GM19023 (cell line): ENCODE measurements at regions not wholly inside any gene's neighbourhood (a gene's known extent, or its start where the extent isn't known, plus 50 kb on each side); places are given as distances from the start of the nearest gene placed in this dataset.
"Not testable (repeated sequence)": the region's sequence is repeated elsewhere in the genome, so short reads cannot be mapped to it uniquely, and the experiment has no call there.

Experiments
- ATAC-seq: cut with Tn5 transposase; IDR thresholded peaks from one replicate; pipeline ENCODE4 v1.9.1; 2021; ENCODE audit warnings: mild to moderate bottlenecking, moderate library complexity; ENCODE audit not compliant: unreplicated experiment

DNA sequence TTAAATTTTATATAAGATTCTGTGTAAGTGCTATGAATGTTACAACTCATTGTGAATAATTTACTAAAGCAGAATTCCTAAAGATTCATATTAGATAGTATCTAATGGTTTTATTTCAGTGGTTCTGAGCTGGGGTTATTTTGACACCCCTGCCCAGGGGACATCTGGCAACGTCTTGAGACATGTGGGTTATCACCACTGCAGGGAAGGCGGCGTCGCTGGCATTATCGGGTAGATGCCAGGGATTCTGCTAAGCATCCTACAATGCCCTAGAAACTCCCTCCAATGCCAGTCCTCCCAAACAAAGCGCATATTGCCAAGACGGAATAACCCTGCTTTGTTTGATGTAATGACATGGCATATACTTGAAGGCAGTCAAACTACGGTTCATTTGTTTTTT is 372.3 kb upstream of the ZFHX3 start:
- no peak for ATAC-seq

DNA sequence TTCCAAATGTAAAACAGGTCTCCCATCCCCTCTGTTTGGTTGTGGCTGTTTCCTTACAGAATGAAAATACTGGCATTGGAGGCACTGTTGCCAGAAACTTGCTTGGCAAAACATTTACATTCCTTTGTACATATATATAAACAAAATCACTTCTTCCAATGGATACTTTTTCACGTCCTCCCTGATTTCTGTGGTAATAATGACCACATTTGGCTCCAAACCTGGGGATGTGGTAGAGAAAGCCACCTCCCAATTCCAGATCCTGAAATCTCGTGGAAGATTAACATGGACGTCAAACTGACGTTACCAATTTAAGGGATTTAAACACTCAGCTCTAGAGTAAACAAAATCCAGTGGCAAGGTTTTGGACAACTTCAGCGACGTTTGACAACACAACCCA is 370.8 kb upstream of the ZFHX3 start:
- no peak for ATAC-seq

DNA sequence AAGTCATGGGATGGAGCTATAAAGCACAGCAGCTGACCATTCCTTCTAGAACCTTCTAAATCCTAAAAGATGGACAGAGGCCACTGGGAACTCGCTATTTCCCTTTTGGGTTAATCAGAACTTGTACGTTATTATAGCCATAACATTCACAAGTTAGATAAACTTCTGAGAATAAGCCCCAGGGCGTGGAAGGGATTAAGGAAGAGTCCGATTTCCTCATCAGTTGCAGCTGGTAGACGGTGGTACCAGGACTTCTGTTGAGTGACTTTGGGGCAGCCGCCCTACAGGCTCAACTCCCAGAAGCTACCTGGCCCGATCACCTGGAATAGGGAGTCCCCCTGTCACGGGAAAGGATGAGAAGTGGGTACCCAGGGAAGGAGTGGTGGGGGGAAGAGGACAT is 370.1 kb upstream of the ZFHX3 start:
- no peak for ATAC-seq

DNA sequence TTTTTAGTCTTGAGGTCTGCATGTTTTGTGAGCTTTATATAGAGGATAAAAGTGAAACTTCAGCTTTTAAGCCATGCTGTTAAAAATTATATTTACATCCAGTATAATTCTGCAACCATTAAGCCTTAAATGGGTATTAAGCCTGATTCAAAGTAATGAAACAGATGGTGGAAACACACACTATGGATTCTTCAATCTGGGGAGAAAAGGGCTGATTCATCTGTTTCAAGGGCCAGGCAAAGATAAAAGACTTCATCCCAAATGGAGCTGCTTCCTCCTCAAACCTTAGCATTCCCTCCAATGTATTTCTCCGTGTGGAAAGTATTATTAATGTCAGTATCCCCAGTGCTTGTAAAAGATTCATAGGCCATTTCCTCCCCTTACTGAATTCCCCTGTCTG is 367.4 kb upstream of the ZFHX3 start:
- ATAC-seq, result no peak

GRCh38 chr16:73414638-73415037 is 366.7 kb upstream of the ZFHX3 start:
- ATAC-seq, result no peak

GRCh38 chr16:73413830-73414190 is 365.9 kb upstream of the ZFHX3 start:
- ATAC-seq, result no peak

DNA sequence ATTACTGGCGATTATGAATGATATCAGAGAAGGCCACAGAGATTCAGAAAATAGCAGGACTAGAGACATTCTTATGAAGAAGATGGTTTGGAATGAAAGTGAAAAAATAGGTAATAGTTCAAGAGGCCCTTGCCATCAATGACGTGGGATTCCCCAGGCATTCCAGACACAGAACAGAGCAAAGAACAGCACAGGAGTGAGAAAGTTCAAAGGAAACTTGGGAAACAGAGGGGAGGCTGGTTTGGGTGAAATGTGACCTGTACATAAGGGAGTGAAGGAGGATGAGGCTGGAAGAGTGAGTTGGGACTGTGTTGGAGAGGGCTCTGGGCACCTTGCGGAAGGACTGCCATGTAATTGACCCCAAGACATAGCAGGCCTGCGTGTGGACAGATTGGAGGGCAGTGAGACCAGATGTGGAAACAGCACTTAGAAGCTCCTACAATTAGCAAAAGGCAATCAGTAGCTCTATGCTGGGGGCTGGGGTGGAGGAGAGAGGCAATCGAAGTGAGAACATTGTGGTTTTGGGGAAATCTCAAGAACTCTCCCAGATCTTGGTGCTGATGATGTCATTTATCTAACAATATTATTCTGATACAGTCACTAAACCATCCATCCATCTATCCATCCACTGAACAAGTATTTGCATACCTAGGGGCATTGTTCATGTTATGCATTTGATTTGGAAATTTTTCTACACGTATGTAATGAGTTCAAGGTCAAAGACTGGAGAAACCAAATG is 365.3 kb upstream of the ZFHX3 start:
- ATAC-seq, result no peak

- no peak for ATAC-seq
These were observed 364.5 kb upstream of the ZFHX3 start for GRCh38 chr16:73412416-73412815.

GRCh38 chr16:73408716-73409115 is 360.8 kb upstream of the ZFHX3 start:
- no peak for ATAC-seq

DNA sequence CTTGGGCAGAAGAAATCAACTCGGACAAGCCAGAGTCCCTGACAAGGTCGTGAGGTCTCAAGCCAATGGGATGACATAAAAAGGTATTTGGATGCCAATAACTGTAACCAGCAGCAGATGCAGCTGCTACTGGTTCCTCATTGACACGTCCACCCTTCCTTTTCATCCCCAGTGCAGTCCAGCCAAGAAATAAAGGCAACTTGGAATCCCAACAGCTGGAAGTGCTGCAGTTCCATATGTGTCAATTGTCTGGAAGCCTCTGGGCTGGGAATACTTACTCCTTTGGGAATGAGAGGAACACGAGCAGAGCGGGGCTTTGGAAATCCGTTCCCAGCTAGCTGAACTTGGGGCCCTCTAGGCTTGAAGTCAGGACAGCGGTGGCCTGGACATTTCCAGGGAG is 360.4 kb upstream of the ZFHX3 start:
- no peak for ATAC-seq

- no peak for ATAC-seq
These were observed 357.9 kb upstream of the ZFHX3 start for GRCh38 chr16:73405851-73406250.

DNA sequence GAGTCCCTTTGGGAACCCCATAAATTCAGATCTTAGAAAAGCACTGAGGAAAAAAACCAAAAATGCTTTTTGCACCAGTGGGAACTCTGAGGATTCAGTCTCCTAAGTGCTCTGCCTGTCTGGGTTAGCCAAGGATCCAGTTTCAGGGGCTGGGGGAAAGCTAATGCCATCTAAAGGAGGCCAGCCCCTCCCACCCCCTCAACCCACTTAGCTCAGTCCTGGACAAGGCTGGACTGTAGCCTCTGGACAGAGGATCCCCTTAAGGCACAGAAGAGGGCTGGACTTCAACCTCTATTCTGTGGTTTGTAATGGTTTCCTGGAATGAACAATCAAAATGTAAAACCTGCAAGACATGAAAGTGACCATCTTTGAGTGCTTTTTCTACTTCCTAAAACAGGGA is 356.1 kb upstream of the ZFHX3 start:
- ATAC-seq, result no peak

GRCh38 chr16:73403291-73403690 is 355.4 kb upstream of the ZFHX3 start:
- no peak for ATAC-seq

DNA sequence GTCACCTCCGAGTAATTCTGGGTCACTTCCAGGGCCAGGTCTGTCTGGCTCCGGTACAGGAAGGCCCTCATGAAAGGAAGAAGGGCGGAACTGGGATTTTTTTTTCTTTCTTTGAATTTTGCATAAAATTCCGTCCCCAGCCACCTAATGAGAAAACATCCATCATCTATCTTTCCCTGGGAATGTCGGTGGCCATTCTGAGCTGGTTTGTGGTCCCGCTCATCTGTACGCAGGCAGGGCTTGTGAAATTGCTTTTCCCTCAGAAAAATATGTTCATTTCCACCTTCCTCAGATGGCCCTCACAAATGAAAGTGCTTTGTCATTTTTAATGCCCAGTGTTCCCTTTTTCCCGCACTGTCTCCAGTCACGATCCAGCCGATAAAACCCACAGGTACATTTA is 353.0 kb upstream of the ZFHX3 start:
- ATAC-seq, result no peak

DNA sequence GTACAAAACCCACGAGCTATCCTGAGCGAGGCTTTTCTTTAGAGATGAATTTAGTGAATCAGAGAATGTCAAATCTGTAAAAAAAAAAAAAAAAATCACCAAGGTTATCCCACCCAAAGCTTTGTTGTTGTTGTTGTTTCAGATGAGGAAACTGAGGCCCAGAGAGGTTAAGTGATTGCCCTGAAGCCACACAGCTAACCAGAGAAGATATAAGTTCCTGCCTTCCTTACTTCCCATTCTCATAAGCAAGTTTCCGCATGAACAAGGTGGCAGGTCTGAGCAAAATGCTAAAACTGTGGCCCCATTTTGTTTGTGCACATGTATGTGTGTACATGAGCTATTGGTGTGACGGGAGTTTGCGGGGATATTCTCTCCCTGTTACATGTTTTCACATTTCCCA is 352.1 kb upstream of the ZFHX3 start:
- ATAC-seq, result no peak

- no peak for ATAC-seq
These were observed 351.6 kb upstream of the ZFHX3 start for GRCh38 chr16:73399486-73399885.

GRCh38 chr16:73398604-73399003 is 350.7 kb upstream of the ZFHX3 start:
- ATAC-seq, result not testable (repeated sequence)

DNA sequence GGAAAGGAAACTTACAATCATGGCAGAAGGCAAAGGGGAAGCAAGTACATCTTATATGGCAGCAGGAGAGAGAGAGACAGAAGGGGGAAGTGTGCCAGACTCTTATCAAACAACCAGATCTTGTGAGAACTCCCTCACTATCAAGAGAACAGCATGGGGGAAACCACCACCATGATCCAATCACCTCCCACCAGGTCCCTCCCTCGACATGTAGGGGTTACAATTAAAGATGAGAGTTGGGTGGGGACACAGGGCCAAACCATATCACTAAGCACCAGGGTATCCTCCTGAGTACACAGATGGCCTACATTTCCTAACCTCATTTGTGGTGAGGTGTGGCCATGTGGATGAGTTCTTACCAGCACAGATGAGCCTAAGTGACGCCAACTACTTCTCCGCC is 348.6 kb upstream of the ZFHX3 start:
- no peak for ATAC-seq

DNA sequence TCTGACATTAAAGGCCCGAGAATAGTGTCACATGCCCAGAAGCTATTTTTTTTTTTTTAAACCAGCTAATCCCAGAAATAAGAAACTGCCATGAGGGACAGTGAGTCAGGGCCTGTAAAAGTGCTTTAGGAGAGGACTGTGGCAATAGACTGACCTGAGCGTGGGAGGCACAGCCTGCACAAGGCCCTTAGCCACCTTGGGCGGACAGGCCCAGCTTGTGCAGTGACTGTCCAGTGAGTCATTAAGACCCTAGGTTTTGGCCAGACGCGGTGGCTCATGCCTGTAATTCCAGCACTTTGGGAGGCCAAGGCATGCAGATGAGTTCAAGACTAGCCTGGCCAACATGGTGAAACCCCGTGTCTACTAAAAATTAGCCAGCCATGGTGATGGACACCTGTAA is 343.0 kb upstream of the ZFHX3 start:
- no peak for ATAC-seq

GRCh38 chr16:73390491-73390890 is 342.6 kb upstream of the ZFHX3 start:
- no peak for ATAC-seq

- no peak for ATAC-seq
These were observed 341.2 kb upstream of the ZFHX3 start for GRCh38 chr16:73389085-73389484.

GRCh38 chr16:73387979-73388378 is 340.1 kb upstream of the ZFHX3 start:
- no peak for ATAC-seq

DNA sequence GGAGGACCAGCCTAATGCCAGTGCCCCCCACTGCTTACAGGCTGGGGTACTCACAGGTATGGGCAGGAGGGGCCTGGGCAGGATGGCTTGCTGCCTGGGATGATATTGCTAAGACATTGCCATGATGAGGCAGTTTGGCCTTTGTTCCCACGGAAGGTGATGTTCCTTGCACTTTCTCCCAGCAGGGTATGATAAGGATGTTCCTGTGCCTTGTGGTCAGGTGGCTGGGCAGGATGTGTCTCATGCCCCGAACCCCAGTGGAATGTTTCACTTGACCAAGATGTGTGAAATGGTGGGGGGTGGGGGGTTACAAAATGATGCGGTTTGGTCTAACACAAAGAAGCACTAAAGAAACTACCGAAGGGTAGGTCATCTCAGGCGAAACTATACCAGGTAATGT is 337.8 kb upstream of the ZFHX3 start:
- no peak for ATAC-seq
